AG10803 (cell line): ENCODE measurements at regions not wholly inside any gene's neighbourhood (a gene's known extent, or its start where the extent isn't known, plus 50 kb on each side); places are given as distances from the start of the nearest gene placed in this dataset.
"Not testable (repeated sequence)": the region's sequence is repeated elsewhere in the genome, so short reads cannot be mapped to it uniquely, and the experiment has no call there.

Experiments used
- DNase-seq: peaks from one replicate; pipeline ENCODE4 v3.0.0; 2010; ENCODE audit warnings: low read depth
- H3K4me3 ChIP-seq: 2 replicates; pipeline ENCODE4 v1.5.1; 2011; ENCODE audit warnings: mild to moderate bottlenecking, low read length, control low read depth
- CTCF ChIP-seq: conservative IDR thresholded peaks from 2 replicates; pipeline ENCODE4 v1.5.1; 2011; ENCODE audit warnings: mild to moderate bottlenecking, low read length, control low read depth, inconsistent platforms

- no peak for TF ChIP-seq CTCF
- peak; percentile 82 for DNase-seq
- peak overlapping the region; percentile 11; the same call in 1 of the 2 replicates for H3K4me3 ChIP-seq
Measured at GRCh38 chr1:215023155-215023832, 59.2 kb upstream of the KCNK2 start.

DNA sequence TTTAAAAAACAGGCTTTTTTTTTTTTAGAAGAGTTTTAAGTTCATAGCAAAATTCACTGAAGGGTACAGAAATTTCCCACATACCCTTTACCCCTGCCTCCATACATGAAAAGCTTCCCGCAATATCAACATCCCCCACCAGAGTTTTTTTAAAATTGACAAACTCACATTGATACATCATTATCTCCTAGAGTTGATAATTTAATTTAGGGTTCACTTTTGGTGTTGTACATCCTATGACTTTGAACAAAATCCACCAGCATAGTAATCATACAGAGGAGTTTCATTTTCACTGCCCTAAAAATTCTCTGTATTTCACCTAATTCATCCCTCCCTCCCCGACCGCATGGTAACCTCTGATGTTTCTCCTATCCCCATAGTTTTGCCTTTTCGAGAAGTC is 53.6 kb upstream of the KCNK2 start:
- no peak for DNase-seq
- no peak for TF ChIP-seq CTCF

GRCh38 chr1:215030581-215030980 is 52.0 kb upstream of the KCNK2 start:
- not testable (repeated sequence) for H3K4me3 ChIP-seq, DNase-seq

More for the DNA sequence above, 53.6 kb upstream of the KCNK2 start:
- H3K4me3 ChIP-seq, result no peak overlapping the region

- no peak overlapping the region for H3K4me3 ChIP-seq
- no peak for DNase-seq
- TF ChIP-seq CTCF, result no peak
Measured at GRCh38 chr1:215031392-215031791, 51.1 kb upstream of the KCNK2 start.
